HL-60 (cell line): ENCODE measurements at regions not wholly inside any gene's neighbourhood (a gene's known extent, or its start where the extent isn't known, plus 50 kb on each side); places are given as distances from the start of the nearest gene placed in this dataset.

ENCODE experiments used
- DNase-seq, 2 experiments: peaks; one replicate each; pipeline ENCODE4 v3.0.0-alpha.2; 2010 to 2020; ENCODE audit warnings: low read depth in 1 of 2, low spot score in 1 of 2
- H3K27ac ChIP-seq: fragments of 250-450 bp; sonication (Bioruptor Pico); replicated peaks from 2 replicates; pipeline ENCODE4 v1.5.1; 2020; ENCODE audit warnings: mild to moderate bottlenecking, moderate library complexity
- H3K27me3 ChIP-seq: fragments of 250-450 bp; sonication (Bioruptor Pico); 2 replicates; pipeline ENCODE4 v1.5.1; 2021; ENCODE audit warnings: mild to moderate bottlenecking, moderate library complexity; ENCODE audit not compliant: insufficient read depth, poor library complexity, severe bottlenecking
- H3K4me3 ChIP-seq: replicated peaks from 2 replicates; pipeline ENCODE4 v1.5.1; 2011; ENCODE audit warnings: mild to moderate bottlenecking, control low read depth, low read length; ENCODE audit not compliant: insufficient read depth
- CTCF ChIP-seq: IDR thresholded peaks from one replicate; pipeline ENCODE4 v1.5.1; 2011; ENCODE audit warnings: low read length, control low read depth, inconsistent platforms; ENCODE audit not compliant: insufficient read depth
- GABPA ChIP-seq: IDR thresholded peaks from 2 replicates; pipeline ENCODE4 v1.6.1; 2012; ENCODE audit warnings: low read depth
- POLR2AphosphoS5 ChIP-seq: IDR thresholded peaks from 2 replicates; pipeline ENCODE4 v1.6.1; 2012; ENCODE audit warnings: low read depth
- REST ChIP-seq: IDR thresholded peaks from 2 replicates; pipeline ENCODE4 v1.6.1; 2012; ENCODE audit warnings: low read depth; ENCODE audit not compliant: insufficient replicate concordance
- SPI1 ChIP-seq: IDR thresholded peaks from 2 replicates; pipeline ENCODE4 v1.6.1; 2012; ENCODE audit warnings: low read depth, mild to moderate bottlenecking, borderline replicate concordance

GRCh38 chr2:6064757-6065156 is 372.6 kb downstream of the SOX11 start:
- TF ChIP-seq GABPA (no peak), REST (no peak), CTCF (no peak), SPI1 (no peak), POLR2AphosphoS5 (no peak)
- no peak overlapping the region for H3K27ac ChIP-seq
- H3K27me3 ChIP-seq = no peaks in the 10 kb centered on the region
- DNase-seq = no peak
- H3K4me3 ChIP-seq = no peak overlapping the region

- no peak for DNase-seq
- no peak for TF ChIP-seq POLR2AphosphoS5
- no peak for TF ChIP-seq GABPA
- no peak for TF ChIP-seq REST
- no peak for TF ChIP-seq SPI1
- no peak for TF ChIP-seq CTCF
Observed at GRCh38 chr2:6065703-6066102, 373.5 kb downstream of the SOX11 start.

GRCh38 chr2:6067089-6067488 is 374.9 kb downstream of the SOX11 start:
- DNase-seq = no peak
- Histone ChIP-seq H3K27me3 (no peaks in the 10 kb centered on the region), H3K27ac (no peak overlapping the region), H3K4me3 (no peak overlapping the region)
- TF ChIP-seq CTCF (no peak), REST (no peak), GABPA (no peak), POLR2AphosphoS5 (no peak), SPI1 (no peak)

More at GRCh38 chr2:6065703-6066102, 373.5 kb downstream of the SOX11 start:
- Histone ChIP-seq H3K4me3 (no peak overlapping the region), H3K27me3 (no peaks in the 10 kb centered on the region), H3K27ac (no peak overlapping the region)
